A549 (cell line): ENCODE measurements at regions not wholly inside any gene's neighbourhood (a gene's known extent, or its start where the extent isn't known, plus 50 kb on each side); places are given as distances from the start of the nearest gene placed in this dataset.

ENCODE experiments used
- ATAC-seq, 2 experiments: fragments of 200-7000 bp in 1 of 2; fragments of >200 bp in 1 of 2; cut with Nextera tagmentation in 1 of 2; cut with Tn5 transposase in 1 of 2; 3 replicates each; pipeline versions ENCODE4 v1.8.0 to v1.9.1; 2018 to 2020; ENCODE audit warnings: mild to moderate bottlenecking in 1 of 2, moderate library complexity in 1 of 2
- CTCF ChIA-PET: fragments of 300-600 bp; sonication (Branson Sonifier 250); formaldehyde crosslinking; extraction: SDS; loops from one replicate; lab custom pipeline; 2021; ENCODE audit warnings: antibody characterized with exemption, inconsistent platforms; lab: Yijun Ruan, JAX
- POLR2A ChIA-PET: fragments of 350-600 bp; formaldehyde crosslinking; extraction: SDS; loops from one replicate; lab custom pipeline; 2021; ENCODE audit warnings: antibody characterized with exemption, inconsistent platforms; lab: Yijun Ruan, JAX
- DNase-seq, 2 experiments: peaks; one replicate each; pipeline versions ENCODE4 v3.0.0 to v3.0.0-alpha.2; 2011 to 2016; ENCODE audit warnings: low read depth in 1 of 2, low spot score in 1 of 2
- FAIRE-seq: peaks from 2 replicates; lab custom pipeline; 2011; peaks lifted over from hg19 to GRCh38; lab: Jason Lieb, UNC
- H3K27ac ChIP-seq, 2 experiments: fragments of >200 bp; sonication (Bioruptor Twin); formaldehyde crosslinking; 3 replicates each; pipeline ENCODE4 v1.5.1; 2016 to 2017
- H3K4me1 ChIP-seq: fragments of >200 bp; sonication (Bioruptor Twin); formaldehyde crosslinking; 3 replicates; pipeline ENCODE4 v1.6.1; 2016
- H3K4me2 ChIP-seq: fragments of >200 bp; sonication (Bioruptor Twin); formaldehyde crosslinking; 3 replicates; pipeline ENCODE4 v1.6.1; 2016
- H3K4me3 ChIP-seq: fragments of >200 bp; sonication (Bioruptor Twin); formaldehyde crosslinking; 3 replicates; pipeline ENCODE4 v1.5.1; 2016
- H3K9me3 ChIP-seq: fragments of >200 bp; sonication (Bioruptor Twin); formaldehyde crosslinking; 3 replicates; pipeline ENCODE4 v1.6.1; 2016
- EHF ChIP-seq: fragments of 250-450 bp; sonication (Bioruptor Pico); IDR thresholded peaks from 2 replicates; pipeline ENCODE4 v1.5.0; 2020; ENCODE audit warnings: mild to moderate bottlenecking
- EHMT2 ChIP-seq: fragments of 200-600 bp; sonication (generic); IDR thresholded peaks from 2 replicates; pipeline ENCODE4 v1.6.1; 2016; ENCODE audit warnings: antibody characterized with exemption, low read depth, mild to moderate bottlenecking, moderate library complexity
- FOSL2 ChIP-seq, 2 experiments: fragments of 450-650 bp in 1 of 2; fragments of >200 bp in 1 of 2; sonication (Bioruptor Twin) in 1 of 2; formaldehyde crosslinking; IDR thresholded peaks; 2 replicates each; pipeline versions ENCODE4 v1.5.0 to v1.6.1; 2016 to 2020; ENCODE audit warnings: mild to moderate bottlenecking in 1 of 2, moderate library complexity in 1 of 2
- FOXS1 ChIP-seq: fragments of 250-450 bp; sonication (Bioruptor Pico); IDR thresholded peaks from 2 replicates; pipeline ENCODE4 v1.5.0; 2020; ENCODE audit warnings: mild to moderate bottlenecking, moderate library complexity
- HEYL ChIP-seq: fragments of 250-450 bp; sonication (Bioruptor Pico); IDR thresholded peaks from 2 replicates; pipeline ENCODE4 v1.8.0; 2021; ENCODE audit warnings: mild to moderate bottlenecking, moderate library complexity
- HOXA7 ChIP-seq: fragments of 250-450 bp; sonication (Bioruptor Pico); IDR thresholded peaks from 2 replicates; pipeline ENCODE4 v1.5.0; 2020; ENCODE audit warnings: mild to moderate bottlenecking, moderate library complexity
- HOXB13 ChIP-seq: fragments of 250-450 bp; sonication (Bioruptor Pico); IDR thresholded peaks from 2 replicates; pipeline ENCODE4 v1.5.0; 2020; ENCODE audit warnings: low read depth, mild to moderate bottlenecking, moderate library complexity
- HOXB5 ChIP-seq: fragments of 250-450 bp; sonication (Bioruptor Pico); IDR thresholded peaks from 2 replicates; pipeline ENCODE4 v1.5.0; 2020; ENCODE audit warnings: mild to moderate bottlenecking, moderate library complexity
- JUN ChIP-seq, 2 experiments: fragments of >200 bp; sonication (Bioruptor Twin); formaldehyde crosslinking; IDR thresholded peaks; 2 replicates in 1 of 2; 3 replicates in 1 of 2; pipeline ENCODE4 v1.6.1; 2016 to 2017
- KDM1A ChIP-seq: fragments of 200-600 bp; sonication (generic); IDR thresholded peaks from 2 replicates; pipeline ENCODE4 v1.6.1; 2016; ENCODE audit warnings: low read depth, mild to moderate bottlenecking
- MAZ ChIP-seq: fragments of 150-350 bp; IDR thresholded peaks from 2 replicates; pipeline ENCODE4 v1.6.1; 2014; ENCODE audit warnings: antibody characterized with exemption, low read depth, low read length, borderline replicate concordance
- NR3C1 ChIP-seq: fragments of >200 bp; sonication (Bioruptor Twin); formaldehyde crosslinking; IDR thresholded peaks from 3 replicates; pipeline ENCODE4 v1.6.1; 2017
- PHF8 ChIP-seq: fragments of 200-600 bp; sonication (generic); IDR thresholded peaks from 2 replicates; pipeline ENCODE4 v1.6.1; 2016; ENCODE audit warnings: low read depth, mild to moderate bottlenecking, antibody characterized with exemption, moderate library complexity, borderline replicate concordance
- RAD21 ChIP-seq, 2 experiments: fragments of >200 bp in 1 of 2; sonication (Bioruptor Twin) in 1 of 2; formaldehyde crosslinking in 1 of 2; IDR thresholded peaks in 1 of 2; conservative IDR thresholded peaks in 1 of 2; 2 replicates in 1 of 2; 3 replicates in 1 of 2; pipeline ENCODE4 v1.6.1; 2012 to 2018; ENCODE audit warnings: inconsistent platforms in 1 of 2
- RARB ChIP-seq: fragments of 250-450 bp; sonication (Bioruptor Pico); IDR thresholded peaks from 2 replicates; pipeline ENCODE4 v1.8.0; 2021; ENCODE audit warnings: mild to moderate bottlenecking, moderate library complexity
- RCOR1 ChIP-seq: fragments of 150-350 bp; IDR thresholded peaks from 2 replicates; pipeline ENCODE4 v1.6.1; 2014; ENCODE audit warnings: antibody characterized with exemption, low read length, low read depth
- RFX5 ChIP-seq: fragments of 450-650 bp; IDR thresholded peaks from 2 replicates; pipeline ENCODE4 v1.7.1; 2014; ENCODE audit warnings: antibody characterized with exemption, mild to moderate bottlenecking, moderate library complexity
- TFCP2L1 ChIP-seq: fragments of 250-450 bp; sonication (Bioruptor Pico); IDR thresholded peaks from 2 replicates; pipeline ENCODE4 v1.5.0; 2021; ENCODE audit warnings: mild to moderate bottlenecking
- ZFP36 ChIP-seq: fragments of 450-650 bp; IDR thresholded peaks from 2 replicates; pipeline ENCODE4 v1.6.1; 2014; ENCODE audit warnings: borderline replicate concordance; ENCODE audit not compliant: partially characterized antibody
- WGBS: methylation state at CpG from one replicate; pipeline ENCODE4 v1.1.6; 2017; ENCODE audit errors: missing lambda C conversion rate; 5-methylcytosine and 5-hydroxymethylcytosine counted together
- TF ChIP-seq, protein P1 (sequence below): IDR thresholded peaks from 2 replicates; pipeline ENCODE4 v1.6.1; 2012; ENCODE audit warnings: low read depth, borderline replicate concordance
- TF ChIP-seq, protein P2 (sequence below): fragments of >200 bp; sonication (Bioruptor Twin); formaldehyde crosslinking; IDR thresholded peaks from 3 replicates; pipeline ENCODE4 v1.5.1; 2016
- TF ChIP-seq, protein P3 (sequence below): fragments of 150-350 bp; IDR thresholded peaks from 2 replicates; pipeline ENCODE4 v1.6.1; 2014; ENCODE audit warnings: low read depth, mild to moderate bottlenecking, low read length

DNA sequence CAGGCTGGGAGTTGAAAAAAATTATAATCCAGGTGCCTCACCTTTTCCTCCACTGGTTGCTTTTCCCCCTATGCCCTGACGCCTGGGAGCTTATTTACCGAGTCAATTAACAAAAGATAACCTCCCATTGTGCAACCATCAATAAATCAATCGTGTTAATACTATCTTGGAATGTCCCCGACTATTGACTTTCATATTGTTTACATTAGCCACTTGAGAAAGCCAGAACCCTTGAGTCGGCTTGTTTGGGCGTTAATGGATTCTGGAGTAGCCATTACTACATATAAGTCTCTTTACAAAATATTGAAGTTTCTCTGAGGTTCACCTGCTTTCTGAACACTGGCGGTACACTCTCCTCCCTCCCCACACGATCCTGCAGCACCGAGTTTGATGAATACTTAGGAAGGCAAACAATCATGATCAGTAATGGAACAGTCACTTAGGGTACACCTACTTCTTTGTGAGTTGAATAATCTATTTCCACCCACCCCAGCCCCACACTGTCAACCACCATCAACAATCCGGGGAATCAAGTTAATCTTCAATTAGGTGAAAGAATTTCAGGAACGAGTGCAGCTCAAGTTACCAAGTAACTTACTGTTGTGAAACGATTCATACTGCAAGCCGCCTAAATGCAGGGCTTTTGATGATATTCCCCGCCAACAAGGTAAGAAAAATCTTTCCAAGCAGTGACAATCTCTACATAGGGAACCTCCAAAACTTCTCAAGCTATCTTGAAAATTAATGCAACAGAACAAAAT lies 159.3 kb upstream of the NR2F2 start (continued):
- no peak for TF ChIP-seq RFX5
- TF ChIP-seq HOXB13 (CRISPR knock-in tag): no peak
- TF ChIP-seq ZFP36: no peak
- TF ChIP-seq, protein P1, sequence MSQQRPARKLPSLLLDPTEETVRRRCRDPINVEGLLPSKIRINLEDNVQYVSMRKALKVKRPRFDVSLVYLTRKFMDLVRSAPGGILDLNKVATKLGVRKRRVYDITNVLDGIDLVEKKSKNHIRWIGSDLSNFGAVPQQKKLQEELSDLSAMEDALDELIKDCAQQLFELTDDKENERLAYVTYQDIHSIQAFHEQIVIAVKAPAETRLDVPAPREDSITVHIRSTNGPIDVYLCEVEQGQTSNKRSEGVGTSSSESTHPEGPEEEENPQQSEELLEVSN: no peak
- TF ChIP-seq HOXB5 (CRISPR knock-in tag): 0 out of 2 replicates have a peak, but pooled peaks have one; percentile 19
- TF ChIP-seq NR3C1: no peak
- TF ChIP-seq TFCP2L1 (CRISPR knock-in tag): no peak

DNA sequence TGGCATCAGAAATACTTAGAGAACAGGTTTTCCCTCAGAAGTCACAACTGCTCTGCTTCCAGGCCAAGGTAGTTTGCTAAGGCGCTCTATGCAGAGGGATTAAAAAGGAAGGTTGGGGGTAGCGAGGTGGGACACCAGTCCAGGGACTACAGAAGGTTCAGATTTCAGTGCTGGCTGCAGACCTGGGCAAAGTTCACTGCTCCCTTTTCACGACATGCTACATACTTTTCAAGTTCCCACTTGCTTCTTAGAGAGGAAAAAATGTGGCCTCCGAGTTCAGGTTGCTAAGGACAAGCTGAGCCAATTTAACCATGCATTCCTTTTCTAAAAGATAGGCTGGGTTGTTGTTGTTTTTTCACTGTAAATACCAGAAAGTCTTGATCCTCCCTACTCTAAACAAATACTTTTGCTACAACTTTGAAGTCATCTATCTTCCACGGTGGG lies 158.6 kb upstream of the NR2F2 start:
- peak in 1 of 2 experiments; percentile 66 for DNase-seq
- CTCF ChIA-PET: no interaction called here
- TF ChIP-seq HOXA7 (CRISPR knock-in tag) (no peak), RCOR1 (no peak), EHF (no peak), RAD21 (conservative IDR thresholded peaks at IDR 0.05 in 1 of 2, IDR thresholded peaks at IDR 0.05 in 1 of 2) (no peak), TFCP2L1 (CRISPR knock-in tag) (no peak), PHF8 (no peak), JUN (IDR thresholded peaks at IDR 0.05) (no peak), HEYL (CRISPR knock-in tag) (no peak), RARB (no peak), EHMT2 (no peak), FOSL2 (IDR thresholded peaks at IDR 0.05) (no peak), FOSL2 (CRISPR knock-in tag; IDR thresholded peaks at IDR 0.05) (no peak), FOXS1 (CRISPR knock-in tag) (no peak), RFX5 (no peak), KDM1A (no peak), MAZ (no peak)
- TF ChIP-seq, protein P2, sequence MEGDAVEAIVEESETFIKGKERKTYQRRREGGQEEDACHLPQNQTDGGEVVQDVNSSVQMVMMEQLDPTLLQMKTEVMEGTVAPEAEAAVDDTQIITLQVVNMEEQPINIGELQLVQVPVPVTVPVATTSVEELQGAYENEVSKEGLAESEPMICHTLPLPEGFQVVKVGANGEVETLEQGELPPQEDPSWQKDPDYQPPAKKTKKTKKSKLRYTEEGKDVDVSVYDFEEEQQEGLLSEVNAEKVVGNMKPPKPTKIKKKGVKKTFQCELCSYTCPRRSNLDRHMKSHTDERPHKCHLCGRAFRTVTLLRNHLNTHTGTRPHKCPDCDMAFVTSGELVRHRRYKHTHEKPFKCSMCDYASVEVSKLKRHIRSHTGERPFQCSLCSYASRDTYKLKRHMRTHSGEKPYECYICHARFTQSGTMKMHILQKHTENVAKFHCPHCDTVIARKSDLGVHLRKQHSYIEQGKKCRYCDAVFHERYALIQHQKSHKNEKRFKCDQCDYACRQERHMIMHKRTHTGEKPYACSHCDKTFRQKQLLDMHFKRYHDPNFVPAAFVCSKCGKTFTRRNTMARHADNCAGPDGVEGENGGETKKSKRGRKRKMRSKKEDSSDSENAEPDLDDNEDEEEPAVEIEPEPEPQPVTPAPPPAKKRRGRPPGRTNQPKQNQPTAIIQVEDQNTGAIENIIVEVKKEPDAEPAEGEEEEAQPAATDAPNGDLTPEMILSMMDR: no peak
- TF ChIP-seq, protein P1: no peak
- TF ChIP-seq, protein P3, sequence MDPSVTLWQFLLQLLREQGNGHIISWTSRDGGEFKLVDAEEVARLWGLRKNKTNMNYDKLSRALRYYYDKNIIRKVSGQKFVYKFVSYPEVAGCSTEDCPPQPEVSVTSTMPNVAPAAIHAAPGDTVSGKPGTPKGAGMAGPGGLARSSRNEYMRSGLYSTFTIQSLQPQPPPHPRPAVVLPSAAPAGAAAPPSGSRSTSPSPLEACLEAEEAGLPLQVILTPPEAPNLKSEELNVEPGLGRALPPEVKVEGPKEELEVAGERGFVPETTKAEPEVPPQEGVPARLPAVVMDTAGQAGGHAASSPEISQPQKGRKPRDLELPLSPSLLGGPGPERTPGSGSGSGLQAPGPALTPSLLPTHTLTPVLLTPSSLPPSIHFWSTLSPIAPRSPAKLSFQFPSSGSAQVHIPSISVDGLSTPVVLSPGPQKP: no peak

More for the DNA sequence above, 158.6 kb upstream of the NR2F2 start:
- ATAC-seq (peak; percentile 40 to 81; a peak in 3 of 6 replicates), FAIRE-seq (peak; percentile 32)
- Histone ChIP-seq H3K9me3 (0 out of 3 replicates have a peak, but pooled peaks cover 4% of the 10 kb centered on the region), H3K4me3 (peak overlapping the region; percentile 14; the same call in 2 of the 3 replicates), H3K27ac (peak overlapping the region; percentile 66 to 70), H3K4me2 (peak overlapping the region; percentile 74), H3K4me1 (peaks cover 21% of the 10 kb centered on the region; the same call in 2 of the 3 replicates)
- WGBS: 9% methylated on average over 5 of the region's 5 CpGs
- POLR2A ChIA-PET: no interaction called here
